ENCODE measurements at regions not wholly inside any gene's neighbourhood (a gene's known extent, or its start where the extent isn't known, plus 50 kb on each side); places are given as distances from the start of the nearest gene placed in this dataset.

GRCh38 chr16:51881731-51882130, 665.2 kb downstream of the TOX3 start:
- DNase-seq (ENCODE audit: low read depth): no peak
- TF ChIP-seq CTCF (conservative IDR thresholded peaks at IDR 0.05; ENCODE audit: low read depth, low read length): no peak
- H3K4me3 ChIP-seq (ENCODE audit: low read depth, low read length): no peak overlapping the region

GRCh38 chr16:51880776-51881175, 666.2 kb downstream of the TOX3 start:
- no peak for DNase-seq (ENCODE audit: low read depth)
- no peak overlapping the region for H3K4me3 ChIP-seq (ENCODE audit: low read depth, low read length)
- TF ChIP-seq CTCF (conservative IDR thresholded peaks at IDR 0.05; ENCODE audit: low read depth, low read length): no peak

- no peak overlapping the region for H3K4me3 ChIP-seq (ENCODE audit: low read depth, low read length)
- DNase-seq (ENCODE audit: low read depth): no peak
- no peak for TF ChIP-seq CTCF (conservative IDR thresholded peaks at IDR 0.05; ENCODE audit: low read depth, low read length)
Measured at GRCh38 chr16:51877686-51878085, 669.3 kb downstream of the TOX3 start.

- DNase-seq (ENCODE audit: low read depth): no peak
- no peak for TF ChIP-seq CTCF (conservative IDR thresholded peaks at IDR 0.05; ENCODE audit: low read depth, low read length)
- H3K4me3 ChIP-seq (ENCODE audit: low read depth, low read length): no peak overlapping the region
Measured at GRCh38 chr16:51876934-51877333, 670.0 kb downstream of the TOX3 start.

GRCh38 chr16:51876601-51876875, 670.4 kb downstream of the TOX3 start:
- no peak for DNase-seq (ENCODE audit: low read depth)
- no peak overlapping the region for H3K4me3 ChIP-seq (ENCODE audit: low read depth, low read length)
- no peak for TF ChIP-seq CTCF (conservative IDR thresholded peaks at IDR 0.05; ENCODE audit: low read depth, low read length)

GRCh38 chr16:51875834-51876600, 670.9 kb downstream of the TOX3 start:
- DNase-seq (ENCODE audit: low read depth): no peak
- TF ChIP-seq CTCF (conservative IDR thresholded peaks at IDR 0.05; ENCODE audit: low read depth, low read length): no peak
- no peak overlapping the region for H3K4me3 ChIP-seq (ENCODE audit: low read depth, low read length)

GRCh38 chr16:51872524-51872923, 674.4 kb downstream of the TOX3 start:
- H3K4me3 ChIP-seq (ENCODE audit: low read depth, low read length): no peak overlapping the region
- no peak for DNase-seq (ENCODE audit: low read depth)
- no peak for TF ChIP-seq CTCF (conservative IDR thresholded peaks at IDR 0.05; ENCODE audit: low read depth, low read length)

Measured in epithelial cell of proximal tubule (primary cell).